ENCODE measurements at regions not wholly inside any gene's neighbourhood (a gene's known extent, or its start where the extent isn't known, plus 50 kb on each side); places are given as distances from the start of the nearest gene placed in this dataset.
A peak's percentile ranks its signal among the peaks of the same experiment; 100 is the strongest.

GRCh38 chr10:91713461-91714072 is 80.7 kb upstream of the PPP1R3C start:
- H3K9me3 ChIP-seq (ENCODE audit: control insufficient read depth in 2 of 2, insufficient read depth in 1 of 2, low read length in 1 of 2), result no peaks in the 10 kb centered on the region
- 100% methylated on average over 1 of the region's 1 CpG for WGBS
- H3K4me1 ChIP-seq (ENCODE audit: control insufficient read depth in 2 of 2, insufficient read depth in 2 of 2, low read length in 2 of 2), result no peaks in the 10 kb centered on the region
- H3K36me3 ChIP-seq (ENCODE audit: control insufficient read depth in 2 of 2, insufficient read depth in 2 of 2, low read length in 1 of 2), result no peaks in the 10 kb centered on the region
- no peak for DNase-seq (ENCODE audit: low read depth in 6 of 9, low spot score in 9 of 9)
- no peak overlapping the region for H3K4me3 ChIP-seq (ENCODE audit: low read length in 2 of 2)
- no peak overlapping the region for H3K27ac ChIP-seq (ENCODE audit: low read depth in 1 of 2, low read length in 1 of 2)
- H3K27me3 ChIP-seq (ENCODE audit: control insufficient read depth in 2 of 2, insufficient read depth in 1 of 2, low read length in 1 of 2), result no peaks in the 10 kb centered on the region

DNA sequence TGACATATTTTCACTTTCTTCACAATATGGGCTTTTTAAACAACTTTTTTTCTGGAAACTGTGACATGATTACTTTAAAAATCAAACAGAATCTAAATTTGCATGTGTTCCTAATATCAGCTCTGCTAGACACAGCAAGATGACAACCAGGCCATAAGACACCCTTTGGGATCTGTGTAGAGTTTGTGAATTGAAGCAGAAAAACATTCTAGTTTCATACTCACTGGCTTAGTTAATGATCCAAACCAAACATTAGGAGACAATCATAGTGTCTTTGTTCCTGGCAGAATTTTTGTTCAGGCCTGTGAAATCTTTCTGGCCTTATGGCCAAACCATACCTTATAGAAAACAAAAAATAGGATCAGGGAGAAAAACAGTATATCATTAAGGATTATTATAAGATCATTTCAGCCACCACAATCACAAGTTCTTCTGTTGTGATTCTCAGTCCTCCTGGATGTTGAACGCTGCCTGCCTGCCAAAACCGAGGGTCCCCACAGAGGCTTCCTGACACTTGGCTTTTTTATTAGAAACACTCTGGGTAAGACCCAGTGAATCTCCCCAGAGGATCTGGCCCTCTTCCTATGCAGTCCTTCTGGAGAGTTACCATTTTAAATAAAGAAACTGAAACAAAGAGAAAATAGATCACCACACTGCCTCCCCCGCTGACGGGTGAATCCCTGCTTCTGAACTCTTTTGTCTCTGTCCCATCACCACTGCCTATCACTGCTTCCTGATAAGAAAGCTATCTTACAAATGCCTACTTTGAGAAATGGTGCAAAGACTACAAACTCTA is 79.2 kb upstream of the PPP1R3C start:
- Histone ChIP-seq H3K27me3 (ENCODE audit: control insufficient read depth in 2 of 2, insufficient read depth in 1 of 2, low read length in 1 of 2) (no peaks in the 10 kb centered on the region), H3K36me3 (ENCODE audit: control insufficient read depth in 2 of 2, insufficient read depth in 2 of 2, low read length in 1 of 2) (no peaks in the 10 kb centered on the region), H3K4me1 (ENCODE audit: control insufficient read depth in 2 of 2, insufficient read depth in 2 of 2, low read length in 2 of 2) (no peaks in the 10 kb centered on the region), H3K9me3 (ENCODE audit: control insufficient read depth in 2 of 2, insufficient read depth in 1 of 2, low read length in 1 of 2) (no peaks in the 10 kb centered on the region), H3K27ac (ENCODE audit: low read depth in 1 of 2, low read length in 1 of 2) (peak overlapping the region in 1 of 2 donors; percentile 37), H3K4me3 (ENCODE audit: low read length in 2 of 2) (no peak overlapping the region)
- 87% methylated on average over 4 of the region's 4 CpGs for WGBS
- DNase-seq (ENCODE audit: low read depth in 6 of 9, low spot score in 9 of 9), result no peak

GRCh38 chr10:91709394-91709798 is 76.5 kb upstream of the PPP1R3C start:
- no peak overlapping the region for H3K27ac ChIP-seq (ENCODE audit: low read depth in 1 of 2, low read length in 1 of 2)
- no peaks in the 10 kb centered on the region for H3K9me3 ChIP-seq (ENCODE audit: control insufficient read depth in 2 of 2, insufficient read depth in 1 of 2, low read length in 1 of 2)
- H3K27me3 ChIP-seq (ENCODE audit: control insufficient read depth in 2 of 2, insufficient read depth in 1 of 2, low read length in 1 of 2), result no peaks in the 10 kb centered on the region
- DNase-seq (ENCODE audit: low read depth in 6 of 9, low spot score in 9 of 9), result no peak
- H3K4me1 ChIP-seq (ENCODE audit: control insufficient read depth in 2 of 2, insufficient read depth in 2 of 2, low read length in 2 of 2), result no peaks in the 10 kb centered on the region
- WGBS, result 87% methylated on average over 1 of the region's 1 CpG
- no peaks in the 10 kb centered on the region for H3K36me3 ChIP-seq (ENCODE audit: control insufficient read depth in 2 of 2, insufficient read depth in 2 of 2, low read length in 1 of 2)
- H3K4me3 ChIP-seq (ENCODE audit: low read length in 2 of 2), result no peak overlapping the region

DNA sequence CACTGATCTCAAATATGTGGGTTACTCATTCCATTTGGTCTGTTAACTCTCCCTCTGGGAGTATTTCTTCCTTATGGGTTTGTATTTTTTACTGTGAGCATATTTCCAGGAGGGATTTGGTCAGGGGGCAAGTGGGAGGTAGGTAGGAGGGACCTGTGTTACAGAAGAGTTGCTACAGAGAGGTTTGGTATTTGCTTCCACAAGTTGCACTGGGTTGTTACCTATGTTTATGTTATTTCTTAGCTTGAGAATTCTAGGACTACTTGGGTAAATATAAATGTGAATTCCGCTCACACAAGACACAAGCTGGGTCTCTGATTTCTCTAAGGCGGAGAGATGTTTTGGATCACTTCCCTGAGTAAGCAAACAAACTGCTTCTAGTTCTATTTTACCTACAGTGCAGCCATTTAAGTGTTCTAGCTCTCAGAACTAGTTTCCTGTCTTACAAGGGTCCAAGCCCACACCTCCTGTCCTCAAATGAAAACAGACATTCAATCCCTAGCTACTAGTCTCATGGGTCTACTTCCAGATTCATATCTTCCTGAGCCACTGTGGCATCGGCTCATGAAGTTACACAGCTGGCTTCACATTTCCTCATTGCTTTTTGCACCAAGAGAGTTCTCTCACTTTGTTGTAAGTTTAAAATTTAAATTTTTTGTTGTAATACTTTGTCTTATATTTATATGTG is 75.4 kb upstream of the PPP1R3C start:
- Histone ChIP-seq H3K27ac (ENCODE audit: low read depth in 1 of 2, low read length in 1 of 2) (no peak overlapping the region), H3K36me3 (ENCODE audit: control insufficient read depth in 2 of 2, insufficient read depth in 2 of 2, low read length in 1 of 2) (no peaks in the 10 kb centered on the region), H3K4me1 (ENCODE audit: control insufficient read depth in 2 of 2, insufficient read depth in 2 of 2, low read length in 2 of 2) (no peaks in the 10 kb centered on the region), H3K27me3 (ENCODE audit: control insufficient read depth in 2 of 2, insufficient read depth in 1 of 2, low read length in 1 of 2) (no peaks in the 10 kb centered on the region), H3K4me3 (ENCODE audit: low read length in 2 of 2) (no peak overlapping the region), H3K9me3 (ENCODE audit: control insufficient read depth in 2 of 2, insufficient read depth in 1 of 2, low read length in 1 of 2) (no peaks in the 10 kb centered on the region)
- 77% methylated on average over 3 of the region's 3 CpGs for WGBS
- no peak for DNase-seq (ENCODE audit: low read depth in 6 of 9, low spot score in 9 of 9)

DNA sequence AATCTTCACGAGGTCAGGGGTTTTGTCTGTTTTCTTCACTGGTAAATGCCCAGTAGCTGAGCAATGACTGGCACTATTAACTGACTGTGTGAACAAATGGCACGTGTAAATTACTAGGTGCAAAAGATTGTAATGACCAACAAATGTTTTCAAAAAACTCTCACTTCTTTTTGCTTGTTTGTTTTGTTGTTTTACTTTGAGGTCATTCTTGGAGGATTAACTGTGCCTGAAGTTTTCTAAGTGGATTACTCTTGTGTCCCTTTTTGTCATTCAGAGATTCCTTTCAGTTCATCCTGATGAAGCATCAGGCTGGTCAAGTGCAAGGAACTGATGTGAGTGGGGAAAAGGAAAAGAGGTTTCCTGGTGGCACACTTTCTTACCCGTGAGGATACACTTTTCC is 74.4 kb upstream of the PPP1R3C start:
- no peaks in the 10 kb centered on the region for H3K27me3 ChIP-seq (ENCODE audit: control insufficient read depth in 2 of 2, insufficient read depth in 1 of 2, low read length in 1 of 2)
- no peaks in the 10 kb centered on the region for H3K9me3 ChIP-seq (ENCODE audit: control insufficient read depth in 2 of 2, insufficient read depth in 1 of 2, low read length in 1 of 2)
- no peaks in the 10 kb centered on the region for H3K36me3 ChIP-seq (ENCODE audit: control insufficient read depth in 2 of 2, insufficient read depth in 2 of 2, low read length in 1 of 2)
- no peak overlapping the region for H3K27ac ChIP-seq (ENCODE audit: low read depth in 1 of 2, low read length in 1 of 2)
- H3K4me1 ChIP-seq (ENCODE audit: control insufficient read depth in 2 of 2, insufficient read depth in 2 of 2, low read length in 2 of 2), result no peaks in the 10 kb centered on the region
- no peak overlapping the region for H3K4me3 ChIP-seq (ENCODE audit: low read length in 2 of 2)
- DNase-seq (ENCODE audit: low read depth in 6 of 9, low spot score in 9 of 9), result no peak
- WGBS, result 88% methylated on average over 3 of the region's 3 CpGs

GRCh38 chr10:91705948-91706670 is 73.2 kb upstream of the PPP1R3C start:
- Histone ChIP-seq H3K9me3 (ENCODE audit: control insufficient read depth in 2 of 2, insufficient read depth in 1 of 2, low read length in 1 of 2) (no peaks in the 10 kb centered on the region), H3K27me3 (ENCODE audit: control insufficient read depth in 2 of 2, insufficient read depth in 1 of 2, low read length in 1 of 2) (no peaks in the 10 kb centered on the region), H3K36me3 (ENCODE audit: control insufficient read depth in 2 of 2, insufficient read depth in 2 of 2, low read length in 1 of 2) (no peaks in the 10 kb centered on the region), H3K4me1 (ENCODE audit: control insufficient read depth in 2 of 2, insufficient read depth in 2 of 2, low read length in 2 of 2) (no peaks in the 10 kb centered on the region), H3K4me3 (ENCODE audit: low read length in 2 of 2) (no peak overlapping the region), H3K27ac (ENCODE audit: low read depth in 1 of 2, low read length in 1 of 2) (no peak overlapping the region)
- 93% methylated on average over 2 of the region's 2 CpGs for WGBS
- DNase-seq (ENCODE audit: low read depth in 6 of 9, low spot score in 9 of 9), result no peak

- H3K4me3 ChIP-seq (ENCODE audit: low read length in 2 of 2), result no peak overlapping the region
- no peaks in the 10 kb centered on the region for H3K36me3 ChIP-seq (ENCODE audit: control insufficient read depth in 2 of 2, insufficient read depth in 2 of 2, low read length in 1 of 2)
- no peak for DNase-seq (ENCODE audit: low read depth in 6 of 9, low spot score in 9 of 9)
- 40% methylated on average over 4 of the region's 4 CpGs for WGBS
- H3K27me3 ChIP-seq (ENCODE audit: control insufficient read depth in 2 of 2, insufficient read depth in 1 of 2, low read length in 1 of 2), result no peaks in the 10 kb centered on the region
- no peaks in the 10 kb centered on the region for H3K4me1 ChIP-seq (ENCODE audit: control insufficient read depth in 2 of 2, insufficient read depth in 2 of 2, low read length in 2 of 2)
- no peaks in the 10 kb centered on the region for H3K9me3 ChIP-seq (ENCODE audit: control insufficient read depth in 2 of 2, insufficient read depth in 1 of 2, low read length in 1 of 2)
- H3K27ac ChIP-seq (ENCODE audit: low read depth in 1 of 2, low read length in 1 of 2), result no peak overlapping the region
Measured at GRCh38 chr10:91702620-91703019, 69.7 kb upstream of the PPP1R3C start.

DNA sequence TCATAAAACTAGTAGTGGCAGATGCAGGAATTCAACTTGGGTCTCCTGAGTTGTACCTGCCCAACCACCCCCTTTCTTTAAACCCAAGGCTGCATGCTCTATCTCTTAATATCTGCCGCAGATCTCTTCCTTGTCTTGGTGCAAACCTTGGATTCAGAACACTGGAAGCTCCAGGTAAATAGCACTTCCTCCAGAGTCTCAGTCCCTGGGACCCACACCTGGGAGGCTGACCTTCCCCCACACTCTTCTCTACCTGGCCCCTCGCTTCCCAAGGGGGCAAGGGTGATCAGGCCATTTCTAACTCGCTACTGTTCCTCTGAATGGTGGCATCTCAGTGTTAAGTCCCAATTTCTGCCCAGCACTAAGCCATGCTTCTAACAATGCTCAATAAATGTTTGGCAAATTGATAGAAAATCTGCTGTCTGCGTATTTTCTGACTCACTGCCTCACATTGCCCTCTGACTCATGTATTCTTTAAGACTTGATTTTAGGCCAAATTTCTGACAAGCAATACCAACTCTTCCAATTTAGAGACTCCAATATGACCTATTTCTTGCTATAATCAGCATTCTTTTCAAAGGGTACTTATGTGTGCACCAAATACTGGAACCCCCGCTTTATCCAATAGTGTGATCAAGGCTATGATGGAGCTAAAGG is 68.0 kb upstream of the PPP1R3C start:
- 94% methylated on average over 5 of the region's 5 CpGs for WGBS
- no peaks in the 10 kb centered on the region for H3K27me3 ChIP-seq (ENCODE audit: control insufficient read depth in 2 of 2, insufficient read depth in 1 of 2, low read length in 1 of 2)
- DNase-seq (ENCODE audit: low read depth in 6 of 9, low spot score in 9 of 9), result no peak
- H3K27ac ChIP-seq (ENCODE audit: low read depth in 1 of 2, low read length in 1 of 2), result no peak overlapping the region
- no peaks in the 10 kb centered on the region for H3K4me1 ChIP-seq (ENCODE audit: control insufficient read depth in 2 of 2, insufficient read depth in 2 of 2, low read length in 2 of 2)
- H3K9me3 ChIP-seq (ENCODE audit: control insufficient read depth in 2 of 2, insufficient read depth in 1 of 2, low read length in 1 of 2), result no peaks in the 10 kb centered on the region
- no peaks in the 10 kb centered on the region for H3K36me3 ChIP-seq (ENCODE audit: control insufficient read depth in 2 of 2, insufficient read depth in 2 of 2, low read length in 1 of 2)
- H3K4me3 ChIP-seq (ENCODE audit: low read length in 2 of 2), result no peak overlapping the region

Measured in thymus (tissue), 11 donors.